IMR-90 (cell line): ENCODE measurements at regions not wholly inside any gene's neighbourhood (a gene's known extent, or its start where the extent isn't known, plus 50 kb on each side); places are given as distances from the start of the nearest gene placed in this dataset.
A peak's percentile ranks its signal among the peaks of the same experiment; 100 is the strongest.

ENCODE experiments used
- NFE2L2 ChIP-seq: fragments of 150-350 bp; IDR thresholded peaks from 2 replicates; pipeline ENCODE4 v1.6.1; 2016; ENCODE audit warnings: low read depth, mild to moderate bottlenecking, low read length
- POLR2A ChIP-seq: IDR thresholded peaks from 2 replicates; pipeline ENCODE4 v1.6.1; 2012; ENCODE audit warnings: mild to moderate bottlenecking, low read depth, low read length
- RCOR1 ChIP-seq: IDR thresholded peaks from 2 replicates; pipeline ENCODE4 v1.6.1; 2012; ENCODE audit warnings: mild to moderate bottlenecking, low read length, improper control_type of control experiment; ENCODE audit not compliant: insufficient replicate concordance
- SMC3 ChIP-seq: fragments of 150-350 bp; IDR thresholded peaks from 2 replicates; pipeline ENCODE4 v1.6.1; 2016; ENCODE audit warnings: low read depth, mild to moderate bottlenecking, antibody characterized with exemption, low read length, moderate library complexity
- TF ChIP-seq, protein P1 (sequence below): conservative IDR thresholded peaks from 2 replicates; pipeline ENCODE4 v1.5.1; 2012; ENCODE audit warnings: mild to moderate bottlenecking, low read depth, low read length, improper control_type of control experiment
- TF ChIP-seq, protein P2 (sequence below): fragments of 150-350 bp; IDR thresholded peaks from 2 replicates; pipeline ENCODE4 v1.6.1; 2017; ENCODE audit warnings: mild to moderate bottlenecking, antibody characterized with exemption, low read length, low read depth

- TF ChIP-seq, protein P1, sequence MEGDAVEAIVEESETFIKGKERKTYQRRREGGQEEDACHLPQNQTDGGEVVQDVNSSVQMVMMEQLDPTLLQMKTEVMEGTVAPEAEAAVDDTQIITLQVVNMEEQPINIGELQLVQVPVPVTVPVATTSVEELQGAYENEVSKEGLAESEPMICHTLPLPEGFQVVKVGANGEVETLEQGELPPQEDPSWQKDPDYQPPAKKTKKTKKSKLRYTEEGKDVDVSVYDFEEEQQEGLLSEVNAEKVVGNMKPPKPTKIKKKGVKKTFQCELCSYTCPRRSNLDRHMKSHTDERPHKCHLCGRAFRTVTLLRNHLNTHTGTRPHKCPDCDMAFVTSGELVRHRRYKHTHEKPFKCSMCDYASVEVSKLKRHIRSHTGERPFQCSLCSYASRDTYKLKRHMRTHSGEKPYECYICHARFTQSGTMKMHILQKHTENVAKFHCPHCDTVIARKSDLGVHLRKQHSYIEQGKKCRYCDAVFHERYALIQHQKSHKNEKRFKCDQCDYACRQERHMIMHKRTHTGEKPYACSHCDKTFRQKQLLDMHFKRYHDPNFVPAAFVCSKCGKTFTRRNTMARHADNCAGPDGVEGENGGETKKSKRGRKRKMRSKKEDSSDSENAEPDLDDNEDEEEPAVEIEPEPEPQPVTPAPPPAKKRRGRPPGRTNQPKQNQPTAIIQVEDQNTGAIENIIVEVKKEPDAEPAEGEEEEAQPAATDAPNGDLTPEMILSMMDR, result peak; percentile 76
- TF ChIP-seq NFE2L2 (no peak), SMC3 (peak; percentile 82), POLR2A (no peak), RCOR1 (no peak)
- TF ChIP-seq, protein P2, sequence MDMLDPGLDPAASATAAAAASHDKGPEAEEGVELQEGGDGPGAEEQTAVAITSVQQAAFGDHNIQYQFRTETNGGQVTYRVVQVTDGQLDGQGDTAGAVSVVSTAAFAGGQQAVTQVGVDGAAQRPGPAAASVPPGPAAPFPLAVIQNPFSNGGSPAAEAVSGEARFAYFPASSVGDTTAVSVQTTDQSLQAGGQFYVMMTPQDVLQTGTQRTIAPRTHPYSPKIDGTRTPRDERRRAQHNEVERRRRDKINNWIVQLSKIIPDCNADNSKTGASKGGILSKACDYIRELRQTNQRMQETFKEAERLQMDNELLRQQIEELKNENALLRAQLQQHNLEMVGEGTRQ, result no peak
Observed at GRCh38 chr2:191566344-191566743, 111.6 kb upstream of the NABP1 start.
